GM21360 (cell line): ENCODE measurements at regions not wholly inside any gene's neighbourhood (a gene's known extent, or its start where the extent isn't known, plus 50 kb on each side); places are given as distances from the start of the nearest gene placed in this dataset.
"Not testable (repeated sequence)": the region's sequence is repeated elsewhere in the genome, so short reads cannot be mapped to it uniquely, and the experiment has no call there.

Experiments used
- ATAC-seq: cut with Tn5 transposase; IDR thresholded peaks from one replicate; pipeline ENCODE4 v1.9.1; 2021; ENCODE audit warnings: mild to moderate bottlenecking, moderate library complexity; ENCODE audit not compliant: unreplicated experiment

DNA sequence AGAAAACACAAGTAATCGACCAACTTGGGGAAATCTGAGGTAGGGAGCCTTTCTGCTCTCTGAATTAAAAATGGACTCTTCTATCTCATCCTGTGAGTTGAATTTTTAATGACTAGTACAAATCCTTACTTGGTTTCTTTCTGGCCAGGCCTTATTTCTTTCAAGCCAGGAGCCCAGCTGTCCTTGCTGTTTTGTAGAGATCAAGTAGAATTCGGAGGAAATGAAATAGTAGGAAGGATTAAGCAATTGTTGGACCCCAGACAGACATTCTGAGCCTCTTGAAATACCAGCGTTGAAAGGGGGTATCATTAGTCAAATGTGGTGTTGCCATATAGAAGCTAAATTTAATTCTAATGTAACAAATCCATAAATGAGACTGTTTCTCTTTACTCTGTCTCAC, 53.7 kb upstream of the SMIM15 start:
- ATAC-seq = no peak

GRCh38 chr5:61216741-61217140, 54.5 kb upstream of the SMIM15 start:
- no peak for ATAC-seq

- no peak for ATAC-seq
Observed at GRCh38 chr5:61217214-61217613, 54.9 kb upstream of the SMIM15 start.

DNA sequence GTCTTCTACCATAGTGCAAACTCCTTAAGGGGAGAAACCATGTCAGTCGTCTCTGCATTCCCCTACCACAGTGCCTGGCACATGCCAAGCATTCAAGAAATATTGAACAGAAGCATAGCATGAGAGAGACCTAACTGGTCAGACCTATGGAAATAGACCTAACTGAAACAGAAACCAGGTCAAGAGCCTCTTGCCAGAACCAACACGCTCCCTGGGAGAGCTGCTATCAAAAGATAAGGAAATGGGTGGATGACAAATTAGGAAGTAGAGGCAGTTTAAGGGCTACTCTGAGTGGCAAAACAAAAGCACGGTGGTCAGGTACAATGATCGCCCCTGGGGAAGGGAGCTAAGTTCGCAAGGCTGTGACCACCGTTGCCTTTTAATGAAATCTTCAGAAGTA, 66.0 kb upstream of the SMIM15 start:
- ATAC-seq = no peak

DNA sequence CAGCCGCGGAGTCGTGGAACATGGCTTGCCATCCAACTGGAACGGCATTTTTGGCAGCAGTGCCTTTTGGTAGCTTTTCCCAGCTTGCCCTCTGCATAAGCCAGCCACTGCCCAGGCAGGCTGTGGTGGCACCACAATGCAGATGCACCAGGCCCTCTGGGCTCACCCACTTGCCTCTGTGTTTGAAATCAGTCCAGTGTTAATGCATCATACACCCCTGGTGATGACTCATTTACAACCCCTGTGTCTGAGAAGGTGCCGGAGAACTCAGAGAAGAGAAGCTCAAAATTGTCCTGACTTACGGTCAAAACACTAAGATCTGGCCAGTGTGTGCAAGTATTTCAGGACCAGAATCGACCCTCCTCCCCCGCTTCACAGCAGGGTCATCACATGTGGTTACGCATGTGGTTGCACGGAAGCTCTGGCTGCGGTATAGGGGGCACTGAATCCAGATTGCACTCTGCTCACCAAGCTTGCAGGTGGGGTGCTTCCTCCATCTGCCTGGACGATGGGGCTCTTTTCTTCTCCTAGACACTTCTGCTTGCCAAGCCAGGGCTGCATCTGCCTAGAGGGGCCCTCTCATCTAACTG, 66.5 kb upstream of the SMIM15 start:
- ATAC-seq = peak; percentile 54

DNA sequence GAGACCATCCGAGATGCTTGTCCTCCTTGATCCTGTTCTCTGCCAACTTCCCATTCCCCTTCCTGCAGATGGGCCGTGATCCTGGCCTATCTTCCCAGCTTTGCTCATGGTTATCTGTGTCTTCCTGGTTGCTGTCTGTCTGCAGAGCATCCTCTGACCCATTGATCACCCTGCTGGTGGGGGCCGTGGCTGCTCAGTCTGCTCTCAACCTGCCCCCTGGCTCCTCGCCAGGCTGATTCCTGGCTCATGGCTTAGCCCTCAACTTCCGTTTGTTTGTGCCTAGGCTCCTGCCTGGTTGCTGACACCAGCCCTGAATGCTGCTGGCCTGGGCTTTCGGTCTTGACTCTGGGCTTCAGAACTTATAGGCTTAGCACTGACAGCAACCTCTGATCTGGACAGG, 67.1 kb upstream of the SMIM15 start:
- no peak for ATAC-seq

DNA sequence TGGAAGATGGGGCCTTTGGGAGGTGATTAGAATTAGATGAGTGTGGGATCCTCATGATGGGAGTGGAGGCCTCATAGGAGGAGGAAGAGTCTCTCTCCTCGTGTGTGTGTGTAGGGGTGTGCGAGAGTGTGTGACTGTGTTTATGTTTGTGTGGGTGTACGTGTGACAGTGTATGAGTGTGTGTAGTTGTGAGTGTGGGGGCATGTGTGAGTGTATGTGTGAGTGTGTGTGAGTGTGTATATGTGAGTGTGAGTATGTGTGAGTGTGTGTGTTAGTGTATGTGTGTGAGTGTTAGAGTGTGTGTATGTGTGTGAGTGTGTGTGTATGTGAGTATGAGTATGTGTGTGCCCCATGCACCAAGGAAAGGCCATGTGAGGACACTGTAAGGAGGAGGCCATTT, 68.2 kb upstream of the SMIM15 start:
- no peak for ATAC-seq

- ATAC-seq = no peak
Observed at GRCh38 chr5:61231813-61232212, 69.5 kb upstream of the SMIM15 start.

GRCh38 chr5:61232490-61233050, 70.3 kb upstream of the SMIM15 start:
- ATAC-seq = no peak

DNA sequence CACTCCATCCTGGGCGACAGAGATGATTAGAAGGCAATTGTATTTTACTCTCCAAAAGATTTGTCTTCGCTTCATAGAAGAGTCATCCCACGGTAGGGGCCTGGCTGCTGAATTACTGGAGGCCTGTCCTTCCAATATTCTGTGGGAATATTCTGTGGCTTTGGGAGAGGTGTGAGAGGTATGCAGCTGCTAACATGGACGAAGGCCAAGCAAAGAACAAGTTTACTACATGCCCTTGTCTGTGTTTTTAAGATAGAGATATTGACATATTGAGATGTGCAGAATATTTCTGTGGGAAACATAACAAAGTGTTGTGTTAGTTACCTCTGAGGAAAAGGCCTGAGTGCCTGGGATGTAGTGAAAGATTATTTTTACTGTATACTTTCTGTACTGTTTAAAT, 71.8 kb upstream of the SMIM15 start:
- ATAC-seq = no peak

DNA sequence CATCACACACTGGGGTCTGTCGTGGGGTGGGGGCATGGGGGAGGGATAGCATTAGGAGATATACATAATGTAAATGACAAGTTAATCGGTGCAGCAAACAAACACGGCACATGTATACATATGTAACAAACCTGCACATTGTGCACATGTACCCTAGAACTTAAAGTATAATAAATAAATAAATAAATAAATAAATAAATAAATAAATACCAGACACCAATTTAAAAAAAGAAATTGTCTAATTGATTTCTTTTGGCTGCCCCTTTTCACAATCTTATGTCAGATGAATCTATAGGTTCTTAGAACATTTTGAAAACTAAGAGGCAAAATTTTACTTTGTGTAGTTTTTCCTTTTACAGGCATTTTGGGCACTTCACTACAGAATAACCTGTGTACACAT, 74.4 kb upstream of the SMIM15 start:
- ATAC-seq = not testable (repeated sequence)

GRCh38 chr5:61245486-61245885, 83.2 kb upstream of the SMIM15 start:
- ATAC-seq = no peak

DNA sequence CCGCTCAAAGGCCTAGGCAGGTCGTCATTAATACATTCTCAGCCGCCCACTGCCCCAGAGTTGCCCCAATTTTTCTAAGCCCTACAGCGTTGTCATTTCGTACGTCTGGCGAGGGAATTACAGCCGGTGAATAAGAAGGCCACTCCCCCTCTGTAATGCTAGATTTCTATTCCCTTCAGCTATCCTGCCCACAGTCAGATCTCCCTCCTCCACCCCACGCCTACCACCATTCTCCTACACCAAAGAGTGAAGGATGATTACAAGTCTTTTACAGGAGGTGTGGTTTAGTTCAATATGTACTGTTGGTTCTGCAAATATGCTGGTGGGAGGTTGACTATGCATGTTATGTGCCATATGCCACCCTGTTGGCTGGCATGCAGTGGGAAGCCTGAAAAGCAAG, 83.7 kb upstream of the SMIM15 start:
- no peak for ATAC-seq

DNA sequence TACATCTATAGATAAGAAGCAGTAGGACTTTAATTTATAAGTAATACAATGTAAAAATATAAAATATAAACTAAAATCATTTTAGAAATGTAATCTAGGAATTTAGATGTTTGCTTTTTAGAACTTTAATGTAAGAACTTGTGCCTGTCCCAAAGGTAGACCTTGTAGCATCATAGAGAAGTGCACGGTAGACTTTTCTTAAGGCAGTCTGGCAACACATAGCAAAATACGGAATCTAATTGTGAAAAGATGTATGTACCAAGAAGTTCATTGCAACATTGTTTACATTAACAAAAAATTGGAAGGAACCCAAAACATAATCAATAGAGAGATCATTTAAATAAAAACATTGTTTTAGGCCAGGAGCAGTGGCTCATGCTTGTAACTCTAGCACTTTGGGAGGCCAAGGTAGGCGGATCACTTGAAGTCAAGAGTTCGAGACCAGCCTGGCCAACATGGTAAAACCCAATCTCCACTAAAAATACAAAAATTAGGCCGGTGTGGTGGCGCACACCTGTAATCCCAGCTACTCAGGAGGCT, 84.6 kb upstream of the SMIM15 start:
- no peak for ATAC-seq

GRCh38 chr5:61251874-61252642, 80.0 kb upstream of the ZSWIM6 start:
- no peak for ATAC-seq

GRCh38 chr5:61252643-61252925, 79.5 kb upstream of the ZSWIM6 start:
- no peak for ATAC-seq

DNA sequence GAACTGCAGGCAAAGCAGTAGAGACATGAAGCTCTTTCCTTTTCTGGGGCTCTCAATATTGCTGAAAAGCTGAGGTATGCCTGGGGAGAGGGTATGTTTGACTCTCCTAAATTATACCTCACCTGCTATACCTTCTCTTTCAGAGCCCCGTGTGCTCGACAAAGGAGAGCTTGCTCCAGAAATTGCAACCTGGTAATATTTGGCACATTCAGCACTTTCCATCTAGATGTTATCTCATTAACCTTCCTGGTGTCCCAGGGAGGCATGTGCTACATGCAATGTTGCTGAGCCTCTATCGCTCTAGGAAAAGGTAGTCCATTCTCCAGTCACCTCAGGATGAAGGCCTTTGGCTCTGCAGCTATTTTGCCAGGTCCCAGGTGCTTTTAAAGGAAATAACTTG, 78.5 kb upstream of the ZSWIM6 start:
- ATAC-seq = no peak

DNA sequence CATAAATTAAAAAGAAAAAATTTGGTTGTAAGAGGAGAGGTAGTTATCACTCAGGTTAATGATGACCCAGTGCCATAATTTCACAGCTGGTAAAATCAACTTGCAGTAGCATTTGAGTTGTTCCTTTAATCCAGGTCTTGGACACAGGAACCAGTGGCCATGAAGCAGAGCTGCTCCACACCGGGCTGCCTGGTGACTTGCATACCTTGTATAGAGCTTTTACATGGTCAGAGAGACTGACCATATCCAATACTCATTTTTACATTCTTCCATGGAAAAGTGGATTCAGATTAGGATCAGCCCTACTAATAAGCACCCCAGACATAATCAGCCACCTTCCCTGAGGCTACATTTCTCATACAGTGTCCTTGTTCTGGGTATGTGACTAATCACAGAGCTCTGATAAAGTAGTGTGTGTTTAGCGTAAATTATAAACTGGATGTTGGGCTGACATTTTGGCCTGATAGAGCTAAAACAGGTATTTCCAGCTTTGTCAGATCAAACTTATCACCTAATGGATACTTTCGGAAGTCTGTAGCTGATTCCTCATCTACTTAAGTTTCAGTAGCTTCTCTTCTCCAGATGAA, 77.0 kb upstream of the ZSWIM6 start:
- no peak for ATAC-seq

- ATAC-seq = no peak
Observed at GRCh38 chr5:61256474-61256873, 75.6 kb upstream of the ZSWIM6 start.

DNA sequence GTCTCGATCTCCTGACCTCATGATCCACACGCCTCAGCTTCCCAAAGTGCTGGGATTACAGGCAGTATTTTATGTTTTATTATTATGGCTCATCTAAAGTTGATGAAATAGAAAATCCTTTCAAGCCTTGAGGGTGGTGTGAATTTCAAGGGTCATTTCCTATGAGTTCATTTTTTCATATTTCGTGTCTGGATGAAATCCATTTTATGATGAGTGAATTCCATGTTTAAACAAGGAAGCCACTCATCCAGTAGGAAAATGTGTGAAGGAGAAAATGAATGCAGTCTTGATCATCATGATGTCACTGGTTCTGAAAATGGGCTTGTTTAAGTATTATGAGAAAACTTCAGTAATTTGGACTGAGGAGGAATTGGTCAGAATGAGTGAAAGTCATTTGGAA, 74.6 kb upstream of the ZSWIM6 start:
- no peak for ATAC-seq

DNA sequence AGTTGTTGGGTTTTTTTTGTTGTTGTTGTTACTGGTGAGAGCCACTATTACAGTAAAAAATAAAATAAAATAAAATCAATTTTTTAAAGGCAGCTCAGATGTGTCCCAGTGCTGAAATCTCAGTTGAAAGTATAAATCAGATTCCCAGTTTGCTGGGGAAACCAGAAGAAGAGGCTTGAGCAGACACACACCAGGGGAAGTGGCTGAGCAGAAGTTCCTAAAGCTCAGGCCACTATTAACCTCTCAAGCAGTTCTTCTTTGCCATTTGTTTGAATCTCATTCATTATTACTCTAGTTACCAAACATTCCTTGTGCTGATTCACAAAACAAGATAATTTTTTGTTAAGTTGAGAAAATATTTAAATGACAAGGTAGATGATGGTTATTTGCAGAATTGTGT, 70.9 kb upstream of the ZSWIM6 start:
- no peak for ATAC-seq

- no peak for ATAC-seq
Observed at GRCh38 chr5:61262080-61262479, 70.0 kb upstream of the ZSWIM6 start.
